ENCODE measurements at regions not wholly inside any gene's neighbourhood (a gene's known extent, or its start where the extent isn't known, plus 50 kb on each side); places are given as distances from the start of the nearest gene placed in this dataset.
"Not testable (repeated sequence)": the region's sequence is repeated elsewhere in the genome, so short reads cannot be mapped to it uniquely, and the experiment has no call there.

- DNase-seq (ENCODE audit: low read depth, low spot score) = no peak
Observed at GRCh38 chr10:129058664-129059155, 408.3 kb upstream of the MGMT start.

GRCh38 chr10:129059977-129060376 is 407.1 kb upstream of the MGMT start:
- DNase-seq (ENCODE audit: low read depth, low spot score) = no peak

- no peak for DNase-seq (ENCODE audit: low read depth, low spot score)
Observed at GRCh38 chr10:129063212-129063611, 403.8 kb upstream of the MGMT start.

- DNase-seq (ENCODE audit: low read depth, low spot score) = no peak
Observed at GRCh38 chr10:129063877-129064276, 403.2 kb upstream of the MGMT start.

GRCh38 chr10:129066529-129066928 is 400.5 kb upstream of the MGMT start:
- DNase-seq (ENCODE audit: low read depth, low spot score) = not testable (repeated sequence)

- DNase-seq (ENCODE audit: low read depth, low spot score) = not testable (repeated sequence)
Observed at GRCh38 chr10:129071411-129071810, 395.6 kb upstream of the MGMT start.

- DNase-seq (ENCODE audit: low read depth, low spot score) = no peak
Observed at GRCh38 chr10:129074939-129075338, 392.1 kb upstream of the MGMT start.

- no peak for DNase-seq (ENCODE audit: low read depth, low spot score)
Observed at GRCh38 chr10:129075508-129075907, 391.5 kb upstream of the MGMT start.

- DNase-seq (ENCODE audit: low read depth, low spot score) = no peak
Observed at GRCh38 chr10:129075927-129076326, 391.1 kb upstream of the MGMT start.

- DNase-seq (ENCODE audit: low read depth, low spot score) = no peak
Observed at GRCh38 chr10:129078346-129078745, 388.7 kb upstream of the MGMT start.

GRCh38 chr10:129078746-129079145 is 388.3 kb upstream of the MGMT start:
- DNase-seq (ENCODE audit: low read depth, low spot score) = no peak

- DNase-seq (ENCODE audit: low read depth, low spot score) = no peak
Observed at GRCh38 chr10:129079705-129080104, 387.3 kb upstream of the MGMT start.

GRCh38 chr10:129085811-129086210 is 381.2 kb upstream of the MGMT start:
- no peak for DNase-seq (ENCODE audit: low read depth, low spot score)

GRCh38 chr10:129089341-129089740 is 377.7 kb upstream of the MGMT start:
- DNase-seq (ENCODE audit: low read depth, low spot score) = no peak

GRCh38 chr10:129090165-129090564 is 376.9 kb upstream of the MGMT start:
- no peak for DNase-seq (ENCODE audit: low read depth, low spot score)

GRCh38 chr10:129090618-129091366 is 376.2 kb upstream of the MGMT start:
- DNase-seq (ENCODE audit: low read depth, low spot score) = no peak

GRCh38 chr10:129093641-129094040 is 373.4 kb upstream of the MGMT start:
- no peak for DNase-seq (ENCODE audit: low read depth, low spot score)

- DNase-seq (ENCODE audit: low read depth, low spot score) = no peak
Observed at GRCh38 chr10:129094233-129094632, 372.8 kb upstream of the MGMT start.

- DNase-seq (ENCODE audit: low read depth, low spot score) = no peak
Observed at GRCh38 chr10:129094861-129095260, 372.2 kb upstream of the MGMT start.

GRCh38 chr10:129095680-129096064 is 371.4 kb upstream of the MGMT start:
- DNase-seq (ENCODE audit: low read depth, low spot score) = no peak

GRCh38 chr10:129096065-129096984 is 370.7 kb upstream of the MGMT start:
- DNase-seq (ENCODE audit: low read depth, low spot score) = no peak

- no peak for DNase-seq (ENCODE audit: low read depth, low spot score)
Observed at GRCh38 chr10:129097776-129098330, 369.2 kb upstream of the MGMT start.

Measured in activated CD4-positive, CD25-positive, alpha-beta regulatory T cell treated with anti-CD3 and anti-CD28 coated beads, Interleukin-2, amount 50 U/mL, for 16 hours (primary cell).